ENCODE measurements at regions not wholly inside any gene's neighbourhood (a gene's known extent, or its start where the extent isn't known, plus 50 kb on each side); places are given as distances from the start of the nearest gene placed in this dataset.

- Mint-ChIP-seq H3K4me3 (peak overlapping the region; percentile 51), H3K4me1 (peaks cover 58% of the 10 kb centered on the region), H3K27ac (peak overlapping the region; percentile 62), H3K9me3 (no peaks in the 10 kb centered on the region), H3K36me3 (no peaks in the 10 kb centered on the region), H3K27me3 (peaks cover 22% of the 10 kb centered on the region)
- no peak for ATAC-seq
Measured at GRCh38 chr2:552906-553305, 124.3 kb downstream of the TMEM18 start.

- Mint-ChIP-seq H3K4me3 (no peak overlapping the region), H3K9me3 (no peaks in the 10 kb centered on the region), H3K36me3 (no peaks in the 10 kb centered on the region), H3K27me3 (peaks cover 24% of the 10 kb centered on the region), H3K27ac (peak overlapping the region; percentile 64), H3K4me1 (peaks cover 58% of the 10 kb centered on the region)
- ATAC-seq = no peak
Measured at GRCh38 chr2:551621-552020, 125.6 kb downstream of the TMEM18 start.

GRCh38 chr2:550860-551567, 126.2 kb downstream of the TMEM18 start:
- Mint-ChIP-seq H3K27ac (peak overlapping the region; percentile 64), H3K4me1 (peaks cover 57% of the 10 kb centered on the region), H3K4me3 (no peak overlapping the region), H3K27me3 (peaks cover 24% of the 10 kb centered on the region), H3K9me3 (no peaks in the 10 kb centered on the region), H3K36me3 (no peaks in the 10 kb centered on the region)
- peak; percentile 78 for ATAC-seq

GRCh38 chr2:545711-546650, 131.2 kb downstream of the TMEM18 start:
- Mint-ChIP-seq H3K36me3 (no peaks in the 10 kb centered on the region), H3K9me3 (no peaks in the 10 kb centered on the region), H3K4me1 (peaks cover 9% of the 10 kb centered on the region), H3K27ac (no peak overlapping the region), H3K27me3 (peaks cover 26% of the 10 kb centered on the region), H3K4me3 (no peak overlapping the region)
- no peak for ATAC-seq

GRCh38 chr2:545228-545627, 132.0 kb downstream of the TMEM18 start:
- ATAC-seq = no peak
- H3K9me3 Mint-ChIP-seq = no peaks in the 10 kb centered on the region
- H3K27ac Mint-ChIP-seq = no peak overlapping the region
- no peaks in the 10 kb centered on the region for H3K36me3 Mint-ChIP-seq
- H3K4me3 Mint-ChIP-seq = no peak overlapping the region
- peaks cover 31% of the 10 kb centered on the region for H3K27me3 Mint-ChIP-seq
- peaks cover 1% of the 10 kb centered on the region for H3K4me1 Mint-ChIP-seq

- H3K27me3 Mint-ChIP-seq = peaks cover 43% of the 10 kb centered on the region
- H3K4me1 Mint-ChIP-seq = no peaks in the 10 kb centered on the region
Measured at GRCh38 chr2:538646-539045, 138.6 kb downstream of the TMEM18 start.

GRCh38 chr2:535222-535621, 142.0 kb downstream of the TMEM18 start:
- Mint-ChIP-seq H3K4me3 (no peak overlapping the region), H3K4me1 (no peaks in the 10 kb centered on the region), H3K27ac (no peak overlapping the region), H3K9me3 (peaks cover 9% of the 10 kb centered on the region), H3K27me3 (peaks cover 41% of the 10 kb centered on the region), H3K36me3 (peaks cover 4% of the 10 kb centered on the region)
- ATAC-seq = no peak

More at GRCh38 chr2:538646-539045, 138.6 kb downstream of the TMEM18 start:
- H3K4me3 Mint-ChIP-seq = no peak overlapping the region
- H3K9me3 Mint-ChIP-seq = peaks cover 3% of the 10 kb centered on the region
- peak; percentile 34 for ATAC-seq
- H3K36me3 Mint-ChIP-seq = no peaks in the 10 kb centered on the region
- H3K27ac Mint-ChIP-seq = no peak overlapping the region

- ATAC-seq = no peak
- H3K4me1 Mint-ChIP-seq = no peaks in the 10 kb centered on the region
- peaks cover 23% of the 10 kb centered on the region for H3K27me3 Mint-ChIP-seq
- peaks cover 4% of the 10 kb centered on the region for H3K36me3 Mint-ChIP-seq
- H3K27ac Mint-ChIP-seq = no peak overlapping the region
- peaks cover 10% of the 10 kb centered on the region for H3K9me3 Mint-ChIP-seq
- no peak overlapping the region for H3K4me3 Mint-ChIP-seq
Measured at GRCh38 chr2:529852-530251, 147.4 kb downstream of the TMEM18 start.

- Mint-ChIP-seq H3K27ac (no peak overlapping the region), H3K27me3 (peaks cover 19% of the 10 kb centered on the region), H3K4me1 (no peaks in the 10 kb centered on the region), H3K36me3 (peaks cover 4% of the 10 kb centered on the region), H3K9me3 (peaks cover 9% of the 10 kb centered on the region), H3K4me3 (no peak overlapping the region)
- no peak for ATAC-seq
Measured at GRCh38 chr2:529424-529823, 147.8 kb downstream of the TMEM18 start.

GRCh38 chr2:527581-527980, 149.6 kb downstream of the TMEM18 start:
- Mint-ChIP-seq H3K4me1 (no peaks in the 10 kb centered on the region), H3K27me3 (peaks cover 18% of the 10 kb centered on the region), H3K27ac (no peak overlapping the region), H3K36me3 (peaks cover 4% of the 10 kb centered on the region), H3K4me3 (no peak overlapping the region), H3K9me3 (peaks cover 9% of the 10 kb centered on the region)
- ATAC-seq = no peak

- no peak overlapping the region for H3K4me3 Mint-ChIP-seq
- no peak overlapping the region for H3K27ac Mint-ChIP-seq
- peaks cover 4% of the 10 kb centered on the region for H3K9me3 Mint-ChIP-seq
- no peak for ATAC-seq
- no peaks in the 10 kb centered on the region for H3K4me1 Mint-ChIP-seq
- H3K27me3 Mint-ChIP-seq = peaks cover 20% of the 10 kb centered on the region
- peaks cover 2% of the 10 kb centered on the region for H3K36me3 Mint-ChIP-seq
Measured at GRCh38 chr2:526918-527317, 150.3 kb downstream of the TMEM18 start.

GRCh38 chr2:525611-526010, 151.6 kb downstream of the TMEM18 start:
- Mint-ChIP-seq H3K4me1 (no peaks in the 10 kb centered on the region), H3K27ac (no peak overlapping the region), H3K36me3 (no peaks in the 10 kb centered on the region), H3K4me3 (no peak overlapping the region), H3K27me3 (peaks cover 20% of the 10 kb centered on the region), H3K9me3 (peaks cover 3% of the 10 kb centered on the region)
- no peak for ATAC-seq

- Mint-ChIP-seq H3K4me1 (no peaks in the 10 kb centered on the region), H3K9me3 (peaks cover 3% of the 10 kb centered on the region), H3K4me3 (no peak overlapping the region), H3K27ac (no peak overlapping the region), H3K36me3 (no peaks in the 10 kb centered on the region), H3K27me3 (peaks cover 19% of the 10 kb centered on the region)
- ATAC-seq = no peak
Measured at GRCh38 chr2:525021-525420, 152.2 kb downstream of the TMEM18 start.

- no peak for ATAC-seq
- Mint-ChIP-seq H3K27ac (no peak overlapping the region), H3K4me3 (no peak overlapping the region), H3K9me3 (no peaks in the 10 kb centered on the region), H3K27me3 (peaks cover 13% of the 10 kb centered on the region), H3K36me3 (no peaks in the 10 kb centered on the region), H3K4me1 (no peaks in the 10 kb centered on the region)
Measured at GRCh38 chr2:524442-524841, 152.8 kb downstream of the TMEM18 start.

GRCh38 chr2:523698-524270, 153.4 kb downstream of the TMEM18 start:
- no peaks in the 10 kb centered on the region for H3K4me1 Mint-ChIP-seq
- no peak overlapping the region for H3K4me3 Mint-ChIP-seq
- H3K27ac Mint-ChIP-seq = no peak overlapping the region
- no peaks in the 10 kb centered on the region for H3K36me3 Mint-ChIP-seq
- peaks cover 12% of the 10 kb centered on the region for H3K27me3 Mint-ChIP-seq
- H3K9me3 Mint-ChIP-seq = no peaks in the 10 kb centered on the region
- no peak for ATAC-seq
